H9 (cell line): ENCODE measurements at regions not wholly inside any gene's neighbourhood (a gene's known extent, or its start where the extent isn't known, plus 50 kb on each side); places are given as distances from the start of the nearest gene placed in this dataset.
"Not testable (repeated sequence)": the region's sequence is repeated elsewhere in the genome, so short reads cannot be mapped to it uniquely, and the experiment has no call there.

Experiments
- DNase-seq: peaks from one replicate; pipeline ENCODE4 v3.0.0-alpha.2; 2017
- H2AFZ ChIP-seq: one replicate; pipeline ENCODE4 v1.6.1; 2013; ENCODE audit warnings: mild to moderate bottlenecking, low read length, control low read depth, moderate library complexity
- H2AK5ac ChIP-seq: 2 replicates; pipeline ENCODE4 v1.6.1; 2013; ENCODE audit warnings: low read length, control low read depth, mixed read lengths; ENCODE audit not compliant: insufficient read length
- H2BK120ac ChIP-seq: one replicate; pipeline ENCODE4 v1.6.1; 2013; ENCODE audit warnings: low read depth, mild to moderate bottlenecking, low read length, control low read depth, inconsistent platforms; ENCODE audit not compliant: poor library complexity, severe bottlenecking
- H2BK12ac ChIP-seq: 2 replicates; pipeline ENCODE4 v1.6.1; 2013; ENCODE audit warnings: low read length, control low read depth, mixed read lengths, low read depth; ENCODE audit not compliant: insufficient read length
- H2BK15ac ChIP-seq: 2 replicates; pipeline ENCODE4 v1.6.1; 2013; ENCODE audit warnings: low read depth, low read length, control low read depth
- H2BK20ac ChIP-seq: one replicate; pipeline ENCODE4 v1.6.1; 2013; ENCODE audit warnings: low read depth, mild to moderate bottlenecking, low read length, control low read depth, inconsistent platforms; ENCODE audit not compliant: poor library complexity, severe bottlenecking
- H2BK5ac ChIP-seq: 2 replicates; pipeline ENCODE4 v1.6.1; 2013; ENCODE audit warnings: low read length, control low read depth, mixed read lengths; ENCODE audit not compliant: insufficient read length
- H3K14ac ChIP-seq: 2 replicates; pipeline ENCODE4 v1.6.1; 2013; ENCODE audit warnings: low read length, control low read depth; ENCODE audit not compliant: insufficient read depth
- H3K18ac ChIP-seq: 2 replicates; pipeline ENCODE4 v1.6.1; 2013; ENCODE audit warnings: low read depth, mild to moderate bottlenecking, mixed read lengths, low read length, control low read depth; ENCODE audit not compliant: insufficient read length
- H3K23ac ChIP-seq: 2 replicates; pipeline ENCODE4 v1.6.1; 2013; ENCODE audit warnings: low read length, control low read depth, mixed read lengths, low read depth; ENCODE audit not compliant: insufficient read length
- H3K23me2 ChIP-seq: 2 replicates; pipeline ENCODE4 v1.6.1; 2013; ENCODE audit warnings: low read depth, mild to moderate bottlenecking, mixed read lengths, low read length, control low read depth; ENCODE audit not compliant: insufficient read length, poor library complexity, severe bottlenecking
- H3K27ac ChIP-seq: 2 replicates; pipeline ENCODE4 v1.5.1; 2013; ENCODE audit warnings: low read length, control low read depth, mixed read lengths, low read depth; ENCODE audit not compliant: insufficient read length
- H3K27me3 ChIP-seq: 2 replicates; pipeline ENCODE4 v1.6.1; 2013; ENCODE audit warnings: low read length, control low read depth, inconsistent platforms; ENCODE audit not compliant: insufficient read depth
- H3K4ac ChIP-seq: 2 replicates; pipeline ENCODE4 v1.6.1; 2013; ENCODE audit warnings: low read depth, mild to moderate bottlenecking, control low read depth, inconsistent platforms, low read length, moderate library complexity
- H3K4me1 ChIP-seq: 2 replicates; pipeline ENCODE4 v1.6.1; 2013; ENCODE audit warnings: low read length, control low read depth, inconsistent platforms; ENCODE audit not compliant: insufficient read depth
- H3K4me2 ChIP-seq: 2 replicates; pipeline ENCODE4 v1.6.1; 2013; ENCODE audit warnings: low read length, control low read depth, mixed read lengths; ENCODE audit not compliant: insufficient read length, insufficient read depth
- H3K56ac ChIP-seq: 2 replicates; pipeline ENCODE4 v1.6.1; 2013; ENCODE audit warnings: low read depth, mild to moderate bottlenecking, mixed read lengths, low read length, control low read depth; ENCODE audit not compliant: insufficient read length
- H3K79me1 ChIP-seq: 2 replicates; pipeline ENCODE4 v1.6.1; 2013; ENCODE audit warnings: low read depth, mild to moderate bottlenecking, moderate library complexity, low read length, control low read depth, inconsistent platforms; ENCODE audit not compliant: insufficient read depth, poor library complexity, severe bottlenecking
- H3K79me2 ChIP-seq: 2 replicates; pipeline ENCODE4 v1.6.1; 2013; ENCODE audit warnings: low read length, control low read depth, inconsistent platforms; ENCODE audit not compliant: insufficient read depth
- H3K9ac ChIP-seq: 2 replicates; pipeline ENCODE4 v1.6.1; 2013; ENCODE audit warnings: low read length, control low read depth, mixed read lengths; ENCODE audit not compliant: insufficient read length; ENCODE audit errors: extremely low read depth
- H3K9me3 ChIP-seq: one replicate; pipeline ENCODE4 v1.6.1; 2013; ENCODE audit warnings: low read depth, low read length, inconsistent platforms; ENCODE audit not compliant: control insufficient read depth
- H3T11ph ChIP-seq: one replicate; pipeline ENCODE4 v1.6.1; 2013; ENCODE audit warnings: mild to moderate bottlenecking, low read length, control low read depth, inconsistent platforms
- H4K20me1 ChIP-seq: one replicate; pipeline ENCODE4 v1.6.1; 2013; ENCODE audit not compliant: control insufficient read depth, insufficient read length, insufficient read depth
- H4K5ac ChIP-seq: 2 replicates; pipeline ENCODE4 v1.6.1; 2013; ENCODE audit warnings: low read depth, mild to moderate bottlenecking, mixed read lengths, low read length, control low read depth; ENCODE audit not compliant: insufficient read length
- H4K8ac ChIP-seq: replicated peaks from 2 replicates; pipeline ENCODE4 v1.6.1; 2013; ENCODE audit warnings: low read length, control low read depth, mixed read lengths, low read depth; ENCODE audit not compliant: insufficient read length
- H4K91ac ChIP-seq: 2 replicates; pipeline ENCODE4 v1.6.1; 2013; ENCODE audit warnings: low read depth, mild to moderate bottlenecking, moderate library complexity, mixed read lengths, low read length, control low read depth; ENCODE audit not compliant: insufficient read length
- H3K27ac Mint-ChIP-seq, 3 experiments: 2 replicates in 2 of 3; 3 replicates in 1 of 3; pipeline ENCODE4 v1.8.0; 2020 to 2021; ENCODE audit warnings: mixed read lengths in 3 of 3, mild to moderate bottlenecking in 1 of 3, moderate library complexity in 1 of 3
- H3K27me3 Mint-ChIP-seq: 2 replicates; pipeline ENCODE4 v1.8.0; 2021; ENCODE audit warnings: low read depth, mild to moderate bottlenecking, moderate library complexity, mixed read lengths
- H3K36me3 Mint-ChIP-seq, 3 experiments: 2 replicates in 2 of 3; 3 replicates in 1 of 3; pipeline ENCODE4 v1.8.0; 2020 to 2021; ENCODE audit warnings: low read depth in 3 of 3, mixed read lengths in 3 of 3; ENCODE audit not compliant: insufficient read depth in 1 of 3
- H3K4me1 Mint-ChIP-seq, 2 experiments: 2 replicates each; pipeline ENCODE4 v1.8.0; 2020; ENCODE audit warnings: mixed read lengths in 2 of 2
- H3K4me3 Mint-ChIP-seq, 2 experiments: 2 replicates in 1 of 2; 3 replicates in 1 of 2; pipeline ENCODE4 v1.8.0; 2020 to 2021; ENCODE audit warnings: mild to moderate bottlenecking in 2 of 2, mixed read lengths in 2 of 2, moderate library complexity in 1 of 2
- H3K9me3 Mint-ChIP-seq, 2 experiments: 2 replicates in 1 of 2; 3 replicates in 1 of 2; pipeline ENCODE4 v1.8.0; 2020; ENCODE audit warnings: mild to moderate bottlenecking in 2 of 2, mixed read lengths in 2 of 2, moderate library complexity in 1 of 2
- WGBS: extraction: QIAGEN DNeasy Blood & Tissue Kit; methylation state at CpG from one replicate; pipeline ENCODE4 v1.1.7; 2013; ENCODE audit warnings: missing lambda C conversion rate, low lambda C conversion rate, mixed read lengths; ENCODE audit not compliant: insufficient read length; ENCODE audit errors: extremely low coverage; 5-methylcytosine and 5-hydroxymethylcytosine counted together
- TF ChIP-seq, protein P1 (sequence below): fragments of 200-600 bp; sonication (generic); conservative IDR thresholded peaks from 3 replicates; pipeline ENCODE4 v1.8.0; 2021; ENCODE audit warnings: antibody characterized with exemption, mild to moderate bottlenecking

DNA sequence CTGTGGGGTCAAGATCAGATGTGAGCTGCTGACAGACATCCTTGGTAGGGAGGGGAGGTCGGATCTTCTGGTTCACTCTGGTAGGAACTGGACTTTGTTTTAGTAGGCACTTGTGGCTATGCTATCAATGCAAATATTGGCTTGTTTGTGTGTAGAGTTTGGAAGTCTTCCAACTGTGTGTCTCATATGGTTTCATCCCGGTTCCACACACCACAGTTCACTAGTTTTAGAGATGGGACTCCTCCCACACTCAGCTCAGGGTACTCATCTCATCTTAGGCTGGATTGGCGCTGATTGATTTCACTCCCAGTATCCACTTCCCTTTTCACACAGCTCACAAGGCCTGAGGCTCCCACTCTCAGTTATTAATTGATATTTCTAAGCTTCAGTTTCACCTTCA is 161.3 kb downstream of the THBS2 start:
- Histone ChIP-seq H2BK5ac (no peak overlapping the region), H3K79me1 (no peaks in the 10 kb centered on the region), H3K18ac (no peak overlapping the region), H3K23ac (no peak overlapping the region), H4K91ac (no peak overlapping the region), H4K5ac (no peak overlapping the region), H3K14ac (no peak overlapping the region), H3K27me3 (no peaks in the 10 kb centered on the region), H3K4ac (no peak overlapping the region), H3K4me1 (no peaks in the 10 kb centered on the region), H2BK120ac (no peak overlapping the region), H3T11ph (no peak overlapping the region), H3K9ac (no peak overlapping the region), H2BK15ac (no peak overlapping the region), H3K27ac (no peak overlapping the region), H3K79me2 (no peaks in the 10 kb centered on the region), H2AK5ac (no peak overlapping the region), H4K20me1 (no peaks in the 10 kb centered on the region), H2BK20ac (no peak overlapping the region), H4K8ac (no peak overlapping the region), H2BK12ac (no peak overlapping the region), H3K4me2 (no peak overlapping the region), H2AFZ (no peak overlapping the region), H3K23me2 (no peaks in the 10 kb centered on the region), H3K9me3 (peaks cover 12% of the 10 kb centered on the region), H3K56ac (no peak overlapping the region)
- no peak overlapping the region for H3K4me3 Mint-ChIP-seq
- peaks cover 30 to 43% (median 33%) of the 10 kb centered on the region in 3 experiments for H3K36me3 Mint-ChIP-seq
- H3K27ac Mint-ChIP-seq: no peak overlapping the region
- peaks cover 54 to 70% of the 10 kb centered on the region in 2 experiments for H3K9me3 Mint-ChIP-seq
- DNase-seq: no peak
- WGBS: no CpG with 5 or more reads among the region's 3 CpGs
- H3K27me3 Mint-ChIP-seq: peaks cover 3% of the 10 kb centered on the region; the same call in 1 of the 2 replicates
- TF ChIP-seq, protein P1, sequence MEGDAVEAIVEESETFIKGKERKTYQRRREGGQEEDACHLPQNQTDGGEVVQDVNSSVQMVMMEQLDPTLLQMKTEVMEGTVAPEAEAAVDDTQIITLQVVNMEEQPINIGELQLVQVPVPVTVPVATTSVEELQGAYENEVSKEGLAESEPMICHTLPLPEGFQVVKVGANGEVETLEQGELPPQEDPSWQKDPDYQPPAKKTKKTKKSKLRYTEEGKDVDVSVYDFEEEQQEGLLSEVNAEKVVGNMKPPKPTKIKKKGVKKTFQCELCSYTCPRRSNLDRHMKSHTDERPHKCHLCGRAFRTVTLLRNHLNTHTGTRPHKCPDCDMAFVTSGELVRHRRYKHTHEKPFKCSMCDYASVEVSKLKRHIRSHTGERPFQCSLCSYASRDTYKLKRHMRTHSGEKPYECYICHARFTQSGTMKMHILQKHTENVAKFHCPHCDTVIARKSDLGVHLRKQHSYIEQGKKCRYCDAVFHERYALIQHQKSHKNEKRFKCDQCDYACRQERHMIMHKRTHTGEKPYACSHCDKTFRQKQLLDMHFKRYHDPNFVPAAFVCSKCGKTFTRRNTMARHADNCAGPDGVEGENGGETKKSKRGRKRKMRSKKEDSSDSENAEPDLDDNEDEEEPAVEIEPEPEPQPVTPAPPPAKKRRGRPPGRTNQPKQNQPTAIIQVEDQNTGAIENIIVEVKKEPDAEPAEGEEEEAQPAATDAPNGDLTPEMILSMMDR: no peak
- peaks cover 14 to 19% of the 10 kb centered on the region in 2 experiments for H3K4me1 Mint-ChIP-seq

DNA sequence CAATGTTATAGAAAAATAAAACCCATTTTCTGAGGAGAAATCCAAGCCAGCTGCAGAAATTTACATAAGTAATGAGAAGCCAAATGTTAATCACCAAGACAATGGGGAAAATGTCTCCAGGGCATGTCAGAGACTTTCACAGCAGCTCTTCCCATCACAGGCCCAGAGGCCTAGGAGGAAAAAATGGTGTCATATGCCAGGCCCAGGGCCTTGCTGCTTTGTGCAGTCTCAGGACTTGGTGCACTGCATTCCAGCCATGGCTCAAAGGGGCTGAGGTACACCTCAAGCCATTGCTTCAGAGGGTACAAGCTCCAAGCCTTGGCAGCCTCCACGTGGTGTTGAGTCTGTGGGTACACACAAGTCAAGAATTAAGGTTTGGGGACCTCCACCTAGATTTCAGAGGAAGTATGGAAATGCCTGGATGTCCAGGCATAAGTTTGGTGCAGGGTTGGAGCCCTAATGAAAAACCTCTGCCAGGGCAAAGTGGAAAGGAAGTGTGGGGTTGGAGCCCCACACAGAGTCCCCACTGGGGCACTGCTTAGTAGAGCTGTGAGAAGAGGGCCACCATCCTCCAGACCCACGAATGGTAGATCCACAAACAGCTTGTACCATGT is 163.0 kb downstream of the THBS2 start:
- H3K4ac ChIP-seq, H3K18ac ChIP-seq, H2BK5ac ChIP-seq, H3T11ph ChIP-seq, H4K8ac ChIP-seq, H3K79me1 ChIP-seq, H3K56ac ChIP-seq, H3K4me2 ChIP-seq, H3K27me3 ChIP-seq, H4K91ac ChIP-seq, H2BK20ac ChIP-seq, H2AK5ac ChIP-seq, H2BK120ac ChIP-seq, DNase-seq, H2BK12ac ChIP-seq, H2BK15ac ChIP-seq, H3K23me2 ChIP-seq, H3K4me1 ChIP-seq, H3K27ac Mint-ChIP-seq, H3K4me3 Mint-ChIP-seq, H4K5ac ChIP-seq, H3K23ac ChIP-seq, H3K79me2 ChIP-seq, H3K9ac ChIP-seq, H4K20me1 ChIP-seq, H3K27ac ChIP-seq, H3K27me3 Mint-ChIP-seq, H3K14ac ChIP-seq, H2AFZ ChIP-seq: not testable (repeated sequence)
- H3K36me3 Mint-ChIP-seq: peaks cover 30 to 43% (median 34%) of the 10 kb centered on the region in 3 experiments
- peaks cover 54 to 60% of the 10 kb centered on the region in 2 experiments for H3K9me3 Mint-ChIP-seq
- no CpG with 5 or more reads among the region's 2 CpGs for WGBS
- H3K4me1 Mint-ChIP-seq: peaks cover 8 to 17% of the 10 kb centered on the region in 2 experiments
- peaks cover 12% of the 10 kb centered on the region for H3K9me3 ChIP-seq
